ENCODE measurements at regions not wholly inside any gene's neighbourhood (a gene's known extent, or its start where the extent isn't known, plus 50 kb on each side); places are given as distances from the start of the nearest gene placed in this dataset.

GRCh38 chr7:41274179-41274578 lies 428.7 kb downstream of the INHBA start:
- no peak for TF ChIP-seq CTCF (IDR thresholded peaks at IDR 0.05; ENCODE audit: low read depth, low read length)
- no peak for TF ChIP-seq EZH2phosphoT487 (IDR thresholded peaks at IDR 0.05; ENCODE audit: low read depth)

All from OCI-LY3 (cell line).